A549 (cell line): ENCODE measurements at regions not wholly inside any gene's neighbourhood (a gene's known extent, or its start where the extent isn't known, plus 50 kb on each side); places are given as distances from the start of the nearest gene placed in this dataset.

Source experiments
- ATAC-seq, 2 experiments: fragments of 200-7000 bp in 1 of 2; fragments of >200 bp in 1 of 2; cut with Nextera tagmentation in 1 of 2; cut with Tn5 transposase in 1 of 2; 3 replicates each; pipeline versions ENCODE4 v1.8.0 to v1.9.1; 2018 to 2020; ENCODE audit warnings: mild to moderate bottlenecking in 1 of 2, moderate library complexity in 1 of 2
- CTCF ChIA-PET: fragments of 300-600 bp; sonication (Branson Sonifier 250); formaldehyde crosslinking; extraction: SDS; loops from one replicate; lab custom pipeline; 2021; ENCODE audit warnings: antibody characterized with exemption, inconsistent platforms; lab: Yijun Ruan, JAX
- POLR2A ChIA-PET: fragments of 350-600 bp; formaldehyde crosslinking; extraction: SDS; loops from one replicate; lab custom pipeline; 2021; ENCODE audit warnings: antibody characterized with exemption, inconsistent platforms; lab: Yijun Ruan, JAX
- DNase-seq, 2 experiments: peaks; one replicate each; pipeline versions ENCODE4 v3.0.0 to v3.0.0-alpha.2; 2011 to 2016; ENCODE audit warnings: low read depth in 1 of 2, low spot score in 1 of 2
- FAIRE-seq: peaks from 2 replicates; lab custom pipeline; 2011; peaks lifted over from hg19 to GRCh38; lab: Jason Lieb, UNC
- H3K27ac ChIP-seq, 2 experiments: fragments of >200 bp; sonication (Bioruptor Twin); formaldehyde crosslinking; 3 replicates each; pipeline ENCODE4 v1.5.1; 2016 to 2017
- H3K4me1 ChIP-seq: fragments of >200 bp; sonication (Bioruptor Twin); formaldehyde crosslinking; 3 replicates; pipeline ENCODE4 v1.6.1; 2016
- H3K4me2 ChIP-seq: fragments of >200 bp; sonication (Bioruptor Twin); formaldehyde crosslinking; 3 replicates; pipeline ENCODE4 v1.6.1; 2016
- H3K4me3 ChIP-seq: fragments of >200 bp; sonication (Bioruptor Twin); formaldehyde crosslinking; 3 replicates; pipeline ENCODE4 v1.5.1; 2016
- H3K9me3 ChIP-seq: fragments of >200 bp; sonication (Bioruptor Twin); formaldehyde crosslinking; 3 replicates; pipeline ENCODE4 v1.6.1; 2016
- ATOH8 ChIP-seq: fragments of 250-450 bp; sonication (Bioruptor Pico); IDR thresholded peaks from 2 replicates; pipeline ENCODE4 v1.5.0; 2020; ENCODE audit warnings: low read depth, mild to moderate bottlenecking, moderate library complexity
- CBX8 ChIP-seq: fragments of 200-600 bp; sonication (generic); IDR thresholded peaks from 2 replicates; pipeline ENCODE4 v1.6.1; 2016
- CHD2 ChIP-seq: fragments of 150-350 bp; IDR thresholded peaks from 2 replicates; pipeline ENCODE4 v1.6.1; 2014; ENCODE audit warnings: low read length; ENCODE audit not compliant: partially characterized antibody
- CHD4 ChIP-seq: fragments of 200-600 bp; sonication (generic); IDR thresholded peaks from 2 replicates; pipeline ENCODE4 v1.6.1; 2016; ENCODE audit warnings: antibody characterized with exemption, mild to moderate bottlenecking, borderline replicate concordance
- ELK1 ChIP-seq: fragments of 150-350 bp; IDR thresholded peaks from 2 replicates; pipeline ENCODE4 v1.6.1; 2014; ENCODE audit warnings: low read depth, mild to moderate bottlenecking, low read length
- EP300 ChIP-seq, 2 experiments: fragments of >200 bp; sonication (Bioruptor Twin); formaldehyde crosslinking; IDR thresholded peaks; 2 replicates in 1 of 2; 3 replicates in 1 of 2; pipeline ENCODE4 v1.6.1; 2016 to 2017
- FOSB ChIP-seq: fragments of 250-450 bp; sonication (Bioruptor Pico); IDR thresholded peaks from 2 replicates; pipeline ENCODE4 v1.5.0; 2020; ENCODE audit warnings: mild to moderate bottlenecking, moderate library complexity
- FOSL2 ChIP-seq, 2 experiments: fragments of 450-650 bp in 1 of 2; fragments of >200 bp in 1 of 2; sonication (Bioruptor Twin) in 1 of 2; formaldehyde crosslinking; IDR thresholded peaks; 2 replicates each; pipeline versions ENCODE4 v1.5.0 to v1.6.1; 2016 to 2020; ENCODE audit warnings: mild to moderate bottlenecking in 1 of 2, moderate library complexity in 1 of 2
- HEYL ChIP-seq: fragments of 250-450 bp; sonication (Bioruptor Pico); IDR thresholded peaks from 2 replicates; pipeline ENCODE4 v1.8.0; 2021; ENCODE audit warnings: mild to moderate bottlenecking, moderate library complexity
- HMGXB4 ChIP-seq: fragments of 250-450 bp; sonication (Bioruptor Pico); IDR thresholded peaks from 2 replicates; pipeline ENCODE4 v1.5.0; 2021; ENCODE audit warnings: mild to moderate bottlenecking, moderate library complexity, borderline replicate concordance
- HOXB13 ChIP-seq: fragments of 250-450 bp; sonication (Bioruptor Pico); IDR thresholded peaks from 2 replicates; pipeline ENCODE4 v1.5.0; 2020; ENCODE audit warnings: low read depth, mild to moderate bottlenecking, moderate library complexity
- MAFK ChIP-seq: fragments of 450-650 bp; IDR thresholded peaks from 2 replicates; pipeline ENCODE4 v1.6.1; 2014; ENCODE audit not compliant: partially characterized antibody
- MAZ ChIP-seq: fragments of 150-350 bp; IDR thresholded peaks from 2 replicates; pipeline ENCODE4 v1.6.1; 2014; ENCODE audit warnings: antibody characterized with exemption, low read depth, low read length, borderline replicate concordance
- PBX3 ChIP-seq: IDR thresholded peaks from 2 replicates; pipeline ENCODE4 v1.6.1; 2012
- PHF8 ChIP-seq: fragments of 200-600 bp; sonication (generic); IDR thresholded peaks from 2 replicates; pipeline ENCODE4 v1.6.1; 2016; ENCODE audit warnings: low read depth, mild to moderate bottlenecking, antibody characterized with exemption, moderate library complexity, borderline replicate concordance
- POLR2AphosphoS2 ChIP-seq: conservative IDR thresholded peaks from 2 replicates; pipeline ENCODE4 v1.6.1; 2012; ENCODE audit warnings: low read length, improper control_type of control experiment, inconsistent platforms
- RAD21 ChIP-seq, 2 experiments: fragments of >200 bp in 1 of 2; sonication (Bioruptor Twin) in 1 of 2; formaldehyde crosslinking in 1 of 2; IDR thresholded peaks in 1 of 2; conservative IDR thresholded peaks in 1 of 2; 2 replicates in 1 of 2; 3 replicates in 1 of 2; pipeline ENCODE4 v1.6.1; 2012 to 2018; ENCODE audit warnings: inconsistent platforms in 1 of 2
- RARB ChIP-seq: fragments of 250-450 bp; sonication (Bioruptor Pico); IDR thresholded peaks from 2 replicates; pipeline ENCODE4 v1.8.0; 2021; ENCODE audit warnings: mild to moderate bottlenecking, moderate library complexity
- RFX5 ChIP-seq: fragments of 450-650 bp; IDR thresholded peaks from 2 replicates; pipeline ENCODE4 v1.7.1; 2014; ENCODE audit warnings: antibody characterized with exemption, mild to moderate bottlenecking, moderate library complexity
- RNF2 ChIP-seq: fragments of 200-600 bp; sonication (generic); IDR thresholded peaks from 2 replicates; pipeline ENCODE4 v1.6.1; 2016; ENCODE audit warnings: low read depth, mild to moderate bottlenecking, antibody characterized with exemption, moderate library complexity, borderline replicate concordance
- ZSCAN20 ChIP-seq: fragments of 250-450 bp; sonication (Bioruptor Pico); IDR thresholded peaks from 2 replicates; pipeline ENCODE4 v1.8.0; 2022; ENCODE audit warnings: mild to moderate bottlenecking, moderate library complexity
- WGBS: methylation state at CpG from one replicate; pipeline ENCODE4 v1.1.6; 2017; ENCODE audit errors: missing lambda C conversion rate; 5-methylcytosine and 5-hydroxymethylcytosine counted together

GRCh38 chrX:39922488-39922887, 175.3 kb downstream of the BCOR start:
- no peak for ATAC-seq
- POLR2A ChIA-PET, result no interaction called here
- WGBS, result 69% methylated on average over 2 of the region's 2 CpGs
- peaks cover 6% of the 10 kb centered on the region; the same call in 1 of the 3 replicates for H3K4me1 ChIP-seq
- no peaks in the 10 kb centered on the region for H3K9me3 ChIP-seq
- TF ChIP-seq RNF2, result no peak
- H3K4me3 ChIP-seq, result no peak overlapping the region
- FAIRE-seq, result peak; percentile 93
- CTCF ChIA-PET, result no interaction called here
- H3K4me2 ChIP-seq, result no peak overlapping the region
- DNase-seq, result no peak
- H3K27ac ChIP-seq, result peak overlapping the region in 1 of 2 experiments; percentile 58; a peak in 3 of 6 replicates

GRCh38 chrX:39922926-39923325, 174.8 kb downstream of the BCOR start:
- FAIRE-seq, result no peak
- Histone ChIP-seq H3K4me3 (no peak overlapping the region), H3K4me1 (peaks cover 9% of the 10 kb centered on the region; the same call in 1 of the 3 replicates), H3K9me3 (no peaks in the 10 kb centered on the region), H3K4me2 (no peak overlapping the region), H3K27ac (peak overlapping the region in 1 of 2 experiments; percentile 58; a peak in 3 of 6 replicates)
- CTCF ChIA-PET, result no interaction called here
- no peak for DNase-seq
- no peak for ATAC-seq
- WGBS, result 79% methylated on average over 7 of the region's 8 CpGs
- no peak for TF ChIP-seq EP300 (IDR thresholded peaks at IDR 0.05)
- TF ChIP-seq ZSCAN20, result no peak
- TF ChIP-seq RARB (CRISPR knock-in tag), result no peak
- TF ChIP-seq ELK1, result no peak
- no peak for TF ChIP-seq CHD2
- no peak for TF ChIP-seq POLR2AphosphoS2
- no peak for TF ChIP-seq CHD4
- TF ChIP-seq RAD21 (conservative IDR thresholded peaks at IDR 0.05 in 1 of 2, IDR thresholded peaks at IDR 0.05 in 1 of 2), result no peak
- TF ChIP-seq HEYL (CRISPR knock-in tag), result no peak
- no peak for TF ChIP-seq MAFK
- no peak for TF ChIP-seq RFX5
- TF ChIP-seq HOXB13 (CRISPR knock-in tag), result no peak
- TF ChIP-seq CBX8, result no peak
- TF ChIP-seq PHF8, result no peak
- no peak for TF ChIP-seq MAZ
- POLR2A ChIA-PET, result no interaction called here

- H3K4me1 ChIP-seq, result peaks cover 40% of the 10 kb centered on the region
- peak overlapping the region; percentile 89 to 90; a peak in 5 of 6 replicates for H3K27ac ChIP-seq
- peak; percentile 92 for FAIRE-seq
- no peak overlapping the region for H3K4me2 ChIP-seq
- TF ChIP-seq FOSL2 (IDR thresholded peaks at IDR 0.05) (no peak), FOSL2 (CRISPR knock-in tag; IDR thresholded peaks at IDR 0.05) (no peak), HMGXB4 (CRISPR knock-in tag) (no peak), RARB (CRISPR knock-in tag) (no peak), FOSB (no peak), ATOH8 (CRISPR knock-in tag) (no peak), PBX3 (no peak)
- H3K9me3 ChIP-seq, result no peaks in the 10 kb centered on the region
- no peak for DNase-seq
- ATAC-seq, result no peak
- ChIA-PET POLR2A (no interaction called here), CTCF (no interaction called here)
- H3K4me3 ChIP-seq, result no peak overlapping the region
- WGBS, result 83% methylated on average over 4 of the region's 4 CpGs
Measured at GRCh38 chrX:39927380-39927779, 170.4 kb downstream of the BCOR start.
